ENCODE measurements at regions not wholly inside any gene's neighbourhood (a gene's known extent, or its start where the extent isn't known, plus 50 kb on each side); places are given as distances from the start of the nearest gene placed in this dataset.

DNA sequence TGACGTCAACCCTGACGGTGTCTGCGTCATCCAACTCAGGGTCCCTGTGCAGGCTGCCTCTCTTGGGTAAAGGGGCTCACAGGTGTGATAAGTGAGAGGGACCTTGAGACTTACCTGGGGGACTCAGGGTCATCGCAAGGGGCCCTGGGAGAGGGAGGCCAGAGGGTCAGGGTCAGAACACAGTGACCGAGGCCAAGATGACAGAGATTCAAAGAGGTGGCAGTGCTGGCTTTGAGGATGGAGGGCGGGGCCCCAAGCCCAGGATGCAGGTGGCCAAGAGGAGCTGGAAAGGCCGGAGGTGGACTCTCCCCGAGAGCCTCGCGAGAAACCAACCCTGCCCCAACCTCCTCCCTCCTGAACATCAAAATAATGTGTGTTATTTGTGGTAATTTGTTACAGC, 165.2 kb upstream of the PPP2R2D start:
- DNase-seq (ENCODE audit: low spot score): no peak

DNA sequence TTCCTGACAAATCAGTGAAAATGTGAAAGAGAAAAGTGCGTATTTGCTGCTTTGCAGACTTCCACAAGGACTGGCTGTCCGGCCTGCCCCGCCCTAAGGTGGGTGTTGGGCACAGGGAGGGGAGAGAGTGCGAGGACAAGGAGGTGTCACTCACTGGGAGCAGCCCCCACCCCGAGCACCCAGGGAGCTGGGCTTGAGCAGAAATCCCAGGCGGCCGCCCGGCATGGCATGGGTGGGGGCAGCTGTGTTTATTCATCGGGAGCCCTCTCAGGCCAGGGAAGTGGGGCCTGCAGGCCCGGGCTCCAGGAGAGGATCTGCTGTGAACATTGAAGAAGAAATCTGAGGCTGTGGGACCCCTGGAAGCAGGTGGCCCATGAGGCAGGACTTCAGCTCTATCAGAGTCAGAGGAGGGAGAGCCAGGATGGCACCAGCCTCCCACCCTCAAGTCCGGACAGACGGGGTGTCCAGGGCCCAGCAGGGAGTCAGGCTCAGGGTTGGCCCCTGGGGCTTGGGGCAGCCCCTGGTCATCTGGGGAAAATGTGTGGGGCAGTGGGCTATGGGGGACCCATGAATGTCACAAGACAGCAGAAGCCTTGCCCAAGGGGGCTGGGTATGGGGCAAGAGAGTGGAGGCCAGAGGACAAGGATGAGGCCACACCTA, 164.4 kb upstream of the PPP2R2D start:
- peak; percentile 4 for DNase-seq (ENCODE audit: low spot score)

DNA sequence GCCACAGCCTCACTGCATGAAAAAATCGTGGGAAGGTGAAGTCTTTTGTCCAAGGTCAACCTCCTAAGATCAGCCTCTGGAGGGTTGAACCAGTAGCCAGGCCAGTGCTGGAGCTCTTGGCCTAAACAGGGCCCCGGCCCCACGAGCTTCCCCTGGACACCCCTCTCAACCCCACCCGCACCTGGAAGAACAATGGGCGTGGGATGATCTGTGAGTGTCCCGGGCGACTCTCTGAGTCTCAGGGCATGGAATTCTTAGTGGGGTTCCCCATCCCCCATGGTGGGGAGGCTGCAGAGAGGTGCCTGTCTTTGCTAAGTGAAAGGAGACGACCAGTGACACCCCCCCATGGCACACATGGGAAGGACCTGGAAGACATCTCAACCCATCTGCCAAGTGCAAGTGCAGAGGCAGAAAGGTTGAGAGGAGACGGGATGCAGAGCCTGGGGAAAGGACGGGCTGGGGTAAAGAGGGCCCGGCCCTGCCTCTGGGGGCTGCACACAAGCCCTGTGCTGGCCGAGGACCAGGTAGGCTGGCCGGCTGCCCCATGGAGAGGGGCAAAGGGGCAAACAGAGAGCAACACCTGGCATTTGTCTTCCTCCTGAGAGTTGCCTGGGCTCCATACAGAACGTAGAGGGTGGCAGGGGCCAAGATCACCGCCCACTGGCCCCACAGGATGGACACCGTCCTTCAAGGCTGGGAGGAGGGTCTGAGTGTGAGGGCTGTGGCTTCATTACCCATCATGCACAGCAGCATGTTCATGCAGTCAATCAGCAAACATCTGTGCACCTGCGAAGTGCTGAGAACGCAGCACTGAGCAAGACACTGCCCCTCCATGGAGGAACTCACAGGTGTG, 163.0 kb upstream of the PPP2R2D start:
- DNase-seq (ENCODE audit: low spot score): peak; percentile 5

DNA sequence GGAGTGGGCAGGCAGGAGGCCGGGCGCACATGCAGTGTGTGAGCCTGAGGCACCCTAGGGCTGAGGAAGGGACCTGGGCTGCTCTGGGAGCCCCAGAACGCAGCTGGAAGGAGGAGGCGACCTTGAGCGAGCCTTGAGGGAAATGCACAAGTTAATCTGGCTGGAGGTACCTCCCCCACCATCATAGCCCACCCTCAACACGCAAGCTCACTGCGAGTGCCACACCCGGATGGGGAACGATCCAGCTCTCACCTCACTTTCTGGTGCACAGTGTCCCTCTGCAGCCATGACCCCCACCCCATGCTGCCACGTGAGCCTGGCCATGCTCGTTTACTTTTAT, 162.4 kb upstream of the PPP2R2D start:
- DNase-seq (ENCODE audit: low spot score): peak; percentile 5

DNA sequence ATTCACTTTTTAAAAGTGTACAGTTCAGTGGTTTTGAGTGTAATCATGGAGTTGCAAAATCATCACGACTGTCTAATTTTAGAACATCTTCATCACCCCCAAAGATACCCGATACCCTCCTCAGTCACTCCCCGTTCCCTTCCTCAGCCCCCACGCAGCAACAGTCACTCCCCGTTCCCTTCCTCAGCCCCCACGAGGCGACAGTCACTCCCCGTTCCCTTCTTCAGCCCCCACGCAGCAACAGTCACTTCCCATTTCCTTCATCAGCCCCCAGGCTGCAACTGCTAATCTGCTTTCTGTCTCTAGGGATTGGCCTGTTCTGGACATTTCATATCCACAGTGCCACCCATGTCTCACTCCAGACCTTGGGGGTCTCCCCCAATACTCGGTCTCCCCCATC, 161.6 kb upstream of the PPP2R2D start:
- no peak for DNase-seq (ENCODE audit: low spot score)

DNA sequence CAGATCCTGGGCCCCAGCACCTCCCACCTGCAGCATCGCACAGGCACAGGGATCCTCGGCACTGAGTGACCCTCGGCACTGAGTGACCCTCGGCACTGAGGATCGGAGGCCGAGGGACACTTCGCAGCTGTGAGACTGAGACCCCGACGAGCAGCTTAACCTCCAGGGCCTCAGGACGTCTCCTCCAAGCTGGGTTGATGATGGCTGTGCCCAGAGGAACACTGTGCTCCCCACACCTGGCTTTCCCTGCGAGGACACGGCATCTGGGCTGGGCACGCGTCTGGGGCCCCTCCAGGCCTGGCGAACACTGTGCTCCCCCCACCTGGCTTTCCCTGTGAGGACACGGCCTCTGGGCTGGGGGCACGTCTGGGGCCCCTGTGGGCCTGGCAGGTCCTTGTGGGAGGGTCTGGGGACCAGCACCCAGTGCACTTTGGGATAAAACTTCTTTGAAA, 158.3 kb upstream of the PPP2R2D start:
- no peak for DNase-seq (ENCODE audit: low spot score)

DNA sequence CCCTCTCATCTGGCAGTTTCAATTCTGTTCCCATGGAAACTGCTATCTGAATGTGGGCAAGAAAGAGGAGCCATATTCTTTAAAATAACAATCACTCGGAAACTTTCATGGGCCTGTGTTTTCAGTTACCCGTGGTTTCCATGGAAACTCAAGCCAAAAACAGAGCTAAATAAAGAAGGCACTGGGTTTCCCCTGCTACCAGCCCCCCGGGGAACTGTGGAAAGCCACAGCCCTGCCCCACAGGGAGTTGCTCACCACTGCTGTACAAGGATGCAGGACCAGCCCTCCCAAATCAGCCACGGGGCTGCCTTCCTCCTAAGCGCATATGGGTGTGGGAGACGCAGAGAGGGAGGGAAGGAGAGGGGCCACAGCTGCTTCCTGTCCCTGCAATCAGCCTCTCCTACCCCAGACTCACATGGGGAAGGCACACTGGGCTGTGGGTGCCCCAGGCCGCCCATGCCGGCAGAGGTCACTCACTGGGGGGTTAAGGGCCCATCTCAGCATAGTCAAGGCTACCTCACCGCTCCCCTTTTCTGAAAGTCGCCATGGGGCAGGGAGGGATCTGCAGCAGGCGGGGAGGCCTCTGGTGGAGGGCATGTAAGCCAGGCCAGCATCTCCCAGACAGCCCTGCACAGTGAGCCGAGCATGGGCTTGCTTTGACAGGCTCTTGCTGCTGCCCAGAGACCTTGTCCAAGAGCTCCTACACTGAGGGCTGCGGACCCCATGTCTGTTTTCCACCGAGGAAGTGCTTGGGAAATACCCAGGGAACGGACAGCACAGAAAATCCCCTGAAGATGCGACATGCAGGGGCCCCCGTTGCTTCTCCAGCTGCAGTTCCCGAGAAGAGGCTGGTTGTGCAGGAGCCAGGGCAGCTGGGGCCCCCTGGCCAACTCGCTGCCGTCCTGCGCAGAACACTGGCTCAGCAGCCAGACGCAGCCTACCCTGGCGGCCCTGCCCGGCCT, 157.3 kb upstream of the PPP2R2D start:
- no peak for DNase-seq (ENCODE audit: low spot score)

DNA sequence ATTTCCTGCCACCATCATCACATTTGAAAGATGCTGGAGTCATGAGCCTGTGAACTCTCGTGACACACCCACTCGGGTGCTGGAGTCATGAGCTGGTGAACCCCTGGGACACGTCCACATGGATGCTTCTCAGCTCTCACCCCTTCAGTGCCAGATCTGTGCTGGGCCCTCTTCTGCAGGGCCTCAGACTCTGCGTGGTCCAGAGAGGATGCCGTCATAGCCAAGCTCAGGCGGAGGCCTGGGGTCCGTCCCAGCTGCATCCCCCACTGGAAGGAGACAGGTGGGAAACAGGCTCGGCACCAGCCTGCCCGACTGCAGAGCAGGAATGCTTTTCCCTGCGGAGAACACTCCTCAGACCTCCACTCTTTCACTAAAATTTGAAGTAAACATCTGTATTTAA, 156.5 kb upstream of the PPP2R2D start:
- DNase-seq (ENCODE audit: low spot score): no peak

DNA sequence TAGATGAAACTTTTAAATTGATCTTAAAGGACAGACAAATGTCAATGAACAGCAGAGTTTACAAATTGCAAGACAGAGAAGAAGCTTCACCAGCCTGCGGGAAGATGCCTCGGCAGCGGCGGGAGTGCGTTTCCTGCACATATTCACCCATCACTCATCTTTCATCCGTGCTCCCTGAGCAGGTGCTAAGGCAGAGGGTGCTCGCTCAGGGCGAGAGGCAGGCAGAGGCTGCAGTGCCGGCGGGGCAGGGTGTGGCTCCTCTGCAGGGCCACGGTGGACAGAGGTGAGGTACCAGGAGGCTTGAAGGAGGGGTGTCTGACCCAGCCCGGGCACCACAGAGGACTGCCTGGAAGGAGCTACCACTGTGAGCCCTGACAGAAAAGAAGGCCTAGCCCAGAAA, 155.2 kb upstream of the PPP2R2D start:
- DNase-seq (ENCODE audit: low spot score): no peak

DNA sequence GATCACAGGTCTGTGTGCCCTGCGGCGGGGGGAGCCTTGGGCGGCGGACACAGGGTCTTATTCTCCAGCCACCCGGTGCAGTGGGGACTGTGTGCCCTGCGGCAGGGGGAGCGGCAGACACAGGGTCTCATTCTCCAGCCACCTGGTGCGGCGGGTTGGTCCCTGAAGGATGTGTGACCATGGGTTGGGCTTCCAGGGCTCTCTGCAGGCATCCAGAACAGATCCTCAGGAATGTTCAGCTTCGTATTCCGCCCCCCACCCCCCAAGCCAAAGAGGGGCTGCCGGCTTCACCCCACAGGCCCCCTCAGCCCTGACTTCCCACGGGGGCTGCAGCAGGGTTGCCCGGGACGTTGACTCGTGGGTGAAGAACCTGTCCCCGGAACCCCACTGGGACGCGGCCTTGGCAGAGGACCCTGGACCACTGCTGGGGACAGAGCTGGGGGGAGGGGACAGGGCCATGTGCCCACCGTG, 154.5 kb upstream of the PPP2R2D start:
- DNase-seq (ENCODE audit: low spot score): no peak

DNA sequence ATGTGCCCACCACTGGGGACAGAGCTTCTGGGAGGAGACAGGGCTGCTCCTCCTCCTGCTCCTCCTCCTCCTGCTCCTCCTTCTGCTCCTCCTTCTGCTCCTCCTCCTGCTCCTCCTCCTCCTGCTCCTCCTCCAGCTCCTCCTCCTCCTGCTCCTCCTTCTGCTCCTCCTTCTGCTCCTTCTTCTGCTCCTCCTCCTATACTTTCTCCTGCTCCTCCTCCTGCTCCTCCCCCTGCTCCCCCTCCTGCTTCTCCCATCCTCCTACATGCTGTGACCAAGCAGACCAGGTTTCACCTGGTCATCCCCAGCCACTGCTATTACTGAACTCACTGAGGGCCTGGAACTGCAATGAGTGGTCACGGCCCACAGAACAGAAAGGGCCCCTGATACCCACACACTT, 154.0 kb upstream of the PPP2R2D start:
- no peak for DNase-seq (ENCODE audit: low spot score)

DNA sequence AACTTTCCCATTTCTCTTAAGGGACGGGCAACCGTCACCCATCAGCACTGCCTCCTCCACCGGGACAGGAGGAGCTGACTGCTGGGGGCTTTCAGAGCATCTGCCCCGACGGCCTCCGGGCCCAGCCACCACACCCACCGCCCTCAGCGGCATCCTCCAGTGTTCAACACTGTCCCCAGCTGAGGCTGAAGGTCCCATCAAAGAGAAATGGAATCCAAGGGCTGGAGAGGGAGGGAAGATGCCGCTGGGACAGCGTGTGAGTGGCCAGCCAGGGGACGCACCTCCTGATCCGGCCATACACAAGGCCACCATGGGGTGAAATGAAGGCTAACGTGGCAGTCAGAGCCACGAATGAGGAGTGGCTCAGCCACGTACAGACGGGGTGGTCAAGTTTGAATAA, 153.6 kb upstream of the PPP2R2D start:
- no peak for DNase-seq (ENCODE audit: low spot score)

DNA sequence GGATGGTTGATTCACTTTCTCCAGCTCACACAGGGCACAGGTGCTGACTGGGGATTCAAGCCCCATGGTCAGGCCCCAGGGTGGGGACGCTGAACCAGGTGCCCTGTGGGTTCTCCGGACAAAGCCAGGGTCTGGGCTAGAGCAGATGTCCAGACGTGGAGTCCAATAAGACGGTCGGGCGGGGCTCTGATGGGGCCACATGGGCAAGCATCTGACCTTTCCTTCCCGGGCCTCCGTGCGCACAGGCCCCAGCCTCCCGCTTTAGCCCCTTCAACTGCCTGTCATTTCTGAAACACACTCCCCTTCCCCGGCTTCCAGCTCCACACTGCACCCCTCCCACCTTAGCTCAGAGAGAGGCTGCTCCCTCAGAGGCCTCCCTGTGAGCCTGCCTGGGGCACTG, 153.0 kb upstream of the PPP2R2D start:
- DNase-seq (ENCODE audit: low spot score): no peak

DNA sequence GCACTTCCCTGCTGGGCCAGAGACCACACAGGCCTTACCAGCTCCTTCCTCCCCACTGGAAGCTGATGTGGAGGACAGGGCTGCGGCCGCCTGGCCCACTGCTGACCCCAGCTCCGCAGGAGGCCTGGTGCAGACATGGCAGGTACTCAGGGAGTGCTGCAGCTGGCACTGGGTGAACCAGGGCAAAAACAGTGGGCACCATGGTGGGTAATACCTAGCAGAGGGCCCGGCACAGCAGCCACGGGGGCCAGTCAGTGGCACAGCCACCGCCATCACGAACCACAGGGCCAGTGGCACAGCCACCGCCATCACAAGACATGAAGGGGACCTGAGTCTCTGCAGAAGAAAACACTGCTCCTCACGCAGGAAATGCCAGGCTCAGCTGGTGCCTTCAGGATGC, 152.6 kb upstream of the PPP2R2D start:
- no peak for DNase-seq (ENCODE audit: low spot score)

DNA sequence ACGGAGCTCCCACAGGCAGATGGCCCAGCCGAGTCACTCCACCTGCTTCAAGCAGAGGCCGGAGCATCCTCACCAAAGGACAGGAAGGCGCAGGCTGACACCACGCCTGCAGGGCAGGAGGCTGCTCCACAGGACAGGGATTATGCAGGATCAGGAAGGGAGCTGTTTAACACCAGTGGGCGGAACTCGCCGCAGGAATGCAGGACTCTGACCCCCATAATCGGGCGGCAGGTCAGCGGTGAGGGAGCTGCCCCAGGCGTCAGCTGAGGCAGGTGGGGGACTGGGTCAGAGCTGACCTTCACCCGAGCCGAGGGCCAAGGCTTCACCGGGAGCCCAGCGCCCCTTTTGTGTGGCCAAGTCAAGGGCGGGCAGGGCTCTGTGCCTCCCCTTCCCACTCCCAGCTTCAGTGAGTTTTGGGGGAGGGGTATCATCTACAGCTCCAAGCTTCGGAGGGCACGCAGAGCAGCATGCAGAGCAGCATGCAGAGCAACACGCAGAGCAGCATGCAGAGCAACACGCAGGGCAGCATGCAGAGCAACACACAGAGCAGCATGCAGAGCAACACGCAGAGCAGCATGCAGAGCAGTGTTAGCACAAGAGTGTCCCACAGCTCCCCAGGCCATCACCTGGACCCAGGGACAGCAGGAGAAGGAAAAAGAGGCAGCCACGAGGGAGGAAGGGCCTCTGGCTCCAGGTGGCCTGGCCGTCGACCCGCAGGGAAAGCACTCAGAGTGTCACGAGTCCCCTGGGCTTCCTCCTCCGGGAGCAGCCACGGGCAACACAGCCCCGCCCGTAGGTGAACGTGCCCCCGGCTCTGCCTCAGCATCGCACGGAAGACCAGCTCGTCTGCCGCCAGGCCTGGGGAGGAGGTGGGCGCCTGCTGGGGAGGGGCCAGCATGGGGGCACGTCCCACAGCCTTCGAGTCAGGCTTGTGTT, 151.7 kb upstream of the PPP2R2D start:
- DNase-seq (ENCODE audit: low spot score): no peak

DNA sequence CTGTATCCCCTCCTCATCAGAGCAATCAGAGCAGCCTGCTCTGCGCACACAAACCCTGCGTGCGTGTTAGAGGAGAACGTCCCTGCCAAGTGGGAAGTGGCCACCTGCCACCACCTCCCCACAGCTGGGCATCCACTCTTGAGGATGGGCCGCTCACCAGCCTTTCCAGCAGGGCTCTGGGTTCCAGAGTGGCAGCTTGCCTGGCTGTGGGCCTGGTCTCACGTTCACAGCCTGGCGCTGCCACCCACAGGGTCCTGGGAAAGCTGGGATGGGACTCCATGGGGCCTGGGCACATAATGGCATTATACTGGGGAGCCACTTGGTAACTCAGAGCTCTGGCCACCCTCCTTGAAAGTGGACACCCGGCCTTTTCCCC, 151.1 kb upstream of the PPP2R2D start:
- DNase-seq (ENCODE audit: low spot score): no peak

DNA sequence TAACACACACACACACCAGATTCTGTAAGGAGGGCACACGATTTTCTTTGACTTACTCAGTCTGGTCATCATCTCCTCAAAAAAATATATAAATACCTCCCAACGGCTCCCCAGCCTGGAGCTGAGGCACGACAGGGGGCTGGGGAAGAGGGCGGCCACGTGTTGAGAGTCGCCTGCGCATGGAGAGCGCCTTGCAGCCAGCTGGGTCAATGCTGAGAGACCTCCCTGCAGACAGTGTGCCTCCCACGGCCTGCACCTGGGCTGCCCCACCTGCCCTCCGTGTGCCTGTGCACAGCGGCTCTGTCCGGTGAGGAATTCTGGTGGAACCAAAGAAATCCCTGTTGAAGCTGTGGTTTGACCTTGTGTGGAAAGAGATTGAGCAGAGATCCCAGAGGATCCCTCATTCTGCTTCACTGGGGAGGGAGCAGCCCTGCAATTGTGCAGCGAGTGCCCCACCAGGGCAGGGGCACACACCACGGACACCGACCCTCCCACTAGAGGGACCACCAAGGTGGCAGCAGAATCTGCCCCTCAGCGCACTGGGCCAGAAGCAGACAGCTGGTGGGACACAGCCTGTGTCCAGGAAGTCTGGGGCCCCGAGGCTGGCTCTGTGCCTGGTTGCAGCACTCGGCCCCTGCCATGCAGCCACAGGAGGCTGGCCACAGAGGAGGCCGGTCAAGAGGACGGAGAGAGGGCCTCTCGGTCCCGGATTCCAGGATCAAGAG, 150.5 kb upstream of the PPP2R2D start:
- no peak for DNase-seq (ENCODE audit: low spot score)

DNA sequence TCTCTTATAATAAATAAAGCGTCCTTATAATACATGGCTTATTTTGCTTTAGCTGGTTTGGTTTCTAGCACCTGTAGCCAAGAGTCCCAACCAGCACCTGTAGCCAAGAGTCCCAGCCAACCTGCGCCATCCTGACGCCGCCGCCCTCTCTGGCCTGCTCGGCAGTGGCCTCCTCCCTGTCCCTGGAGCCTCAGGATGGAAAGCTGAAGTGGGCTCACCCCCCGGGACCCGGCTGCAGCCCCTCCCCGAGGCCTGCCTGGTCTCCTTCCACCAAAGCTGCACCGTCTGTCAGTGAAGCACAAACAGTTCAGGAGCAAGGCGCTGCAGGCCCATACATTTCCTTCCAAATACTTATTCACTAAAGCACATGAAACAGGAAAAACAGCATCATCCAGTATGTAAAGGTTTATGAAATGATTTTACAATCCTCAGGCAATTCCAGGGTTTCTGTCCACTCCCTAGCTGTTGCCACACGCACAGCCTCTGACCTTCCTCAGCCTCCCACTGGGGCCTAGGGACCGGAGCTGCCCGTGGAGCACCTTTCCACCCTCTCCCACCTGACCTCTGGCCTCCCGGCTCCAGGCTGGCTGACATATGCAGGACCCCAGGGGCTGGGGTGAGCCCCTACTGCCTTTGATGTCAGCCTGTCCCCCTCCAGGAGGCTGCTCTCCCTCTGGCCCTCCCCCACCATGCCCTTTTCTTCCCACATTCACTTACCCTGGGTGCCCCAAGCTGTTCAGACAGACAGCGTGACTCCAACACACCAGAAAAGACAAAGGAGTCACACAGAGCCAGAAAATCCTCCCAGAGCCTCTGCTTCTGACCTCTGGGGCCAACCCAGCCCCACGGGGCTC, 149.6 kb upstream of the PPP2R2D start:
- DNase-seq (ENCODE audit: low spot score): no peak

DNA sequence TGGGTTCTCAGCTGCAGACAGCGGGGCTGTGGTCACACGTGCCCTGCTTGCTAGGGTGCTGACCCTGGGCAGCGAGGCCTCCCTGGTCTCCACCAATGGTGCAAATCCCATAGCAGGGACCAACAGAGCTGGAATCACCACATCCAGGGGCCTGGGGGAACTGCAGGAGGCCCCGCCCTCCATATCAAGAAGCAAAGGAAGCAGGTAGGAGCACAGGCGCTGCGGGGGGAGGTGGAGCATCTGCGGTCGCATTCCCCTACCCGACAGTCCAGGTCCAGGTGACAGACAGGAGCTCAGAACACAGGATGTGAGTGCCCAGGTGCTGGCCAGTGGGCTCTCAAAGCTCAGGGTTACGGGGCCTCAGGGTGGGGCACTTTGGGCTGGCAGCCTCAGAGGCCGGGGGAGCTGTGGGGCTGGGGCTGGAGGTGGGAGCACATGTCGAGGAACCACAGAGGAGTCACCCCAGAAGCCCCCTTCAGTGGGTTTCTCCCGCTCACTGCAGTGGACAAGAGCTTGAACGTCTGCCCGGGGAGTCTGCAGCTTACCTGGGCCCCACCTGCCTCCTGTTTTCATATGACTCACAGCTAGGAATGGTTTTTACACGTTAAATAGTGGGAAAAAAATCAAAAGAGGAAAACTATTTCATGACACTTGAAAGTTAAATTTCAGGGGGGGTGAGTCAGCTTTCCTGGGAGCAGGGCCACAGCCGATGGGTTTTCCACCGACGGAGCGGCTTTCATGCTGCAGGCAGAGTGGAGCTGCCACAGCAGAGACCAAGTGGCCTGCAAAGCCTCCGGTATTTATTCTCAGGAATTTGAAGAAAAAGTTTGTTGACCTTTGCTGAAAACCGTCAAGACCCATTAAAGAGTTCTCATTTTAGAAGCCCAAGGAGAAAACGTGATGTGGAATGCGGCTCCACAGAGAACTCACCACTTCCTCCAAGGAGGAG, 148.7 kb upstream of the PPP2R2D start:
- DNase-seq (ENCODE audit: low spot score): no peak

Data from iPS-NIHi11 (cell line).